HepG2 (cell line): ENCODE measurements at regions not wholly inside any gene's neighbourhood (a gene's known extent, or its start where the extent isn't known, plus 50 kb on each side); places are given as distances from the start of the nearest gene placed in this dataset.
"Not testable (repeated sequence)": the region's sequence is repeated elsewhere in the genome, so short reads cannot be mapped to it uniquely, and the experiment has no call there.

Experiments
- ELF1 ChIP-seq: sonication (generic); formaldehyde crosslinking; IDR thresholded peaks from 2 replicates; pipeline ENCODE4 v1.4.0; 2020; ENCODE audit warnings: missing genetic modification reagents
- NPAS2 ChIP-seq: sonication (generic); formaldehyde crosslinking; IDR thresholded peaks from 2 replicates; pipeline ENCODE4 v1.8.0; 2022; ENCODE audit warnings: mild to moderate bottlenecking, missing genetic modification reagents, borderline replicate concordance
- SNAI1 ChIP-seq: sonication (generic); formaldehyde crosslinking; IDR thresholded peaks from 2 replicates; pipeline ENCODE4 v1.5.0; 2020; ENCODE audit warnings: mild to moderate bottlenecking, missing genetic modification reagents, borderline replicate concordance

- not testable (repeated sequence) for TF ChIP-seq SNAI1; NPAS2; ELF1 (CRISPR knock-in tag)
These were observed 149.7 kb upstream of the POF1B start for GRCh38 chrX:85529141-85529540.
